ENCODE measurements at regions not wholly inside any gene's neighbourhood (a gene's known extent, or its start where the extent isn't known, plus 50 kb on each side); places are given as distances from the start of the nearest gene placed in this dataset.

- TF ChIP-seq, protein P1, sequence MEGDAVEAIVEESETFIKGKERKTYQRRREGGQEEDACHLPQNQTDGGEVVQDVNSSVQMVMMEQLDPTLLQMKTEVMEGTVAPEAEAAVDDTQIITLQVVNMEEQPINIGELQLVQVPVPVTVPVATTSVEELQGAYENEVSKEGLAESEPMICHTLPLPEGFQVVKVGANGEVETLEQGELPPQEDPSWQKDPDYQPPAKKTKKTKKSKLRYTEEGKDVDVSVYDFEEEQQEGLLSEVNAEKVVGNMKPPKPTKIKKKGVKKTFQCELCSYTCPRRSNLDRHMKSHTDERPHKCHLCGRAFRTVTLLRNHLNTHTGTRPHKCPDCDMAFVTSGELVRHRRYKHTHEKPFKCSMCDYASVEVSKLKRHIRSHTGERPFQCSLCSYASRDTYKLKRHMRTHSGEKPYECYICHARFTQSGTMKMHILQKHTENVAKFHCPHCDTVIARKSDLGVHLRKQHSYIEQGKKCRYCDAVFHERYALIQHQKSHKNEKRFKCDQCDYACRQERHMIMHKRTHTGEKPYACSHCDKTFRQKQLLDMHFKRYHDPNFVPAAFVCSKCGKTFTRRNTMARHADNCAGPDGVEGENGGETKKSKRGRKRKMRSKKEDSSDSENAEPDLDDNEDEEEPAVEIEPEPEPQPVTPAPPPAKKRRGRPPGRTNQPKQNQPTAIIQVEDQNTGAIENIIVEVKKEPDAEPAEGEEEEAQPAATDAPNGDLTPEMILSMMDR (tag by site-specific recombination; IDR thresholded peaks at IDR 0.05) = no peak
- no peak for TF ChIP-seq KLF10 (tag by site-specific recombination; IDR thresholded peaks at IDR 0.05)
- no peak for TF ChIP-seq ZNF274 (IDR thresholded peaks at IDR 0.05; ENCODE audit: low read length)
- TF ChIP-seq ZNF274 (tag by site-specific recombination; IDR thresholded peaks at IDR 0.05; ENCODE audit: borderline replicate concordance) = no peak
- TF ChIP-seq YY1 (tag by site-specific recombination; IDR thresholded peaks at IDR 0.05) = no peak
- no peak for TF ChIP-seq ZBTB7A (tag by site-specific recombination; IDR thresholded peaks at IDR 0.05; ENCODE audit: low read depth)
Observed at GRCh38 chr13:105774739-105775460, 760.6 kb downstream of the EFNB2 start.
